OCI-LY1 (cell line): ENCODE measurements at regions not wholly inside any gene's neighbourhood (a gene's known extent, or its start where the extent isn't known, plus 50 kb on each side); places are given as distances from the start of the nearest gene placed in this dataset.
"Not testable (repeated sequence)": the region's sequence is repeated elsewhere in the genome, so short reads cannot be mapped to it uniquely, and the experiment has no call there.

ENCODE experiments used
- H2AFZ ChIP-seq: fragments of 200-600 bp; sonication (generic), shearing (Covaris generic); 2 replicates; pipeline ENCODE4 v1.6.0; 2014; ENCODE audit warnings: antibody characterized with exemption, mild to moderate bottlenecking, low read length
- H3F3A ChIP-seq: fragments of 200-600 bp; sonication (generic), shearing (Covaris generic); 2 replicates; pipeline ENCODE4 v1.6.0; 2014; ENCODE audit warnings: mild to moderate bottlenecking, antibody characterized with exemption, low read length, moderate library complexity; ENCODE audit not compliant: insufficient read depth
- H3K27ac ChIP-seq: fragments of 200-600 bp; sonication (generic); 2 replicates; pipeline ENCODE4 v1.5.1; 2014; ENCODE audit warnings: low read length, mixed run types, mild to moderate bottlenecking, low read depth; ENCODE audit not compliant: poor library complexity, severe bottlenecking
- H3K27me3 ChIP-seq: fragments of 200-600 bp; sonication (generic); 2 replicates; pipeline ENCODE4 v1.6.0; 2014; ENCODE audit warnings: antibody characterized with exemption, mild to moderate bottlenecking, low read length, moderate library complexity; ENCODE audit not compliant: insufficient read depth
- H3K36me3 ChIP-seq: fragments of 200-600 bp; sonication (generic); 2 replicates; pipeline ENCODE4 v1.6.1; 2014; ENCODE audit warnings: mild to moderate bottlenecking, antibody characterized with exemption, low read length, moderate library complexity, mixed read lengths; ENCODE audit not compliant: insufficient read depth
- H3K4me1 ChIP-seq: fragments of 200-600 bp; sonication (generic); 2 replicates; pipeline ENCODE4 v1.5.1; 2014; ENCODE audit warnings: mild to moderate bottlenecking, low read length, moderate library complexity; ENCODE audit not compliant: insufficient read depth, severe bottlenecking
- H3K4me2 ChIP-seq: fragments of 200-600 bp; sonication (generic), shearing (Covaris generic); 2 replicates; pipeline ENCODE4 v1.6.1; 2014; ENCODE audit warnings: low read length
- H3K4me3 ChIP-seq: fragments of 200-600 bp; sonication (generic); 2 replicates; pipeline ENCODE4 v1.5.1; 2014; ENCODE audit warnings: low read length, low read depth, mild to moderate bottlenecking, mixed read lengths; ENCODE audit not compliant: poor library complexity, severe bottlenecking
- H3K79me2 ChIP-seq: fragments of 200-600 bp; shearing (Covaris generic); 2 replicates; pipeline ENCODE4 v1.6.1; 2016; ENCODE audit warnings: mixed run types, low read length, mixed read lengths; ENCODE audit not compliant: insufficient read depth
- H3K9ac ChIP-seq: fragments of 200-600 bp; sonication (generic), shearing (Covaris generic); 2 replicates; pipeline ENCODE4 v1.6.1; 2014; ENCODE audit warnings: mild to moderate bottlenecking, low read length, mixed read lengths
- H3K9me2 ChIP-seq: fragments of 200-600 bp; sonication (generic), shearing (Covaris generic); 2 replicates; pipeline ENCODE4 v1.6.1; 2014; ENCODE audit warnings: low read depth, mild to moderate bottlenecking, low read length, mixed read lengths
- H3K9me3 ChIP-seq: fragments of 200-600 bp; shearing (Covaris generic); 2 replicates; pipeline ENCODE4 v1.6.1; 2014; ENCODE audit warnings: low read length, mixed read lengths
- H4K20me1 ChIP-seq: fragments of 200-600 bp; sonication (generic), shearing (Covaris generic); 2 replicates; pipeline ENCODE4 v1.6.0; 2016; ENCODE audit warnings: mild to moderate bottlenecking, low read length; ENCODE audit not compliant: insufficient read depth
- CTCF ChIP-seq: fragments of 200-600 bp; sonication (generic), shearing (Covaris generic); IDR thresholded peaks from 2 replicates; pipeline ENCODE4 v1.5.1; 2017; ENCODE audit warnings: mild to moderate bottlenecking, antibody characterized with exemption, low read length, moderate library complexity, mixed read lengths
- EZH2 ChIP-seq: fragments of 200-600 bp; sonication (generic), shearing (Covaris generic); IDR thresholded peaks from 2 replicates; pipeline ENCODE4 v1.8.0; 2017; ENCODE audit warnings: borderline replicate concordance, mixed run types, mild to moderate bottlenecking, antibody characterized with exemption, low read length, moderate library complexity, mixed read lengths

GRCh38 chr14:41541333-41541732 lies 65.3 kb upstream of the LRFN5 start:
- no peak overlapping the region for H2AFZ ChIP-seq
- H4K20me1 ChIP-seq = no peaks in the 10 kb centered on the region
- H3K9me3 ChIP-seq = 0 out of 2 replicates have a peak, but pooled peaks cover 2% of the 10 kb centered on the region
- H3K9me2 ChIP-seq = no peaks in the 10 kb centered on the region
- H3K79me2 ChIP-seq = no peaks in the 10 kb centered on the region
- no peak overlapping the region for H3K4me3 ChIP-seq
- H3K4me1 ChIP-seq = no peaks in the 10 kb centered on the region
- no peaks in the 10 kb centered on the region for H3K27me3 ChIP-seq
- no peak overlapping the region for H3K4me2 ChIP-seq
- H3K36me3 ChIP-seq = no peaks in the 10 kb centered on the region
- no peak overlapping the region for H3K27ac ChIP-seq
- TF ChIP-seq CTCF = no peak
- no peak for TF ChIP-seq EZH2
- no peak overlapping the region for H3K9ac ChIP-seq
- no peaks in the 10 kb centered on the region for H3F3A ChIP-seq

GRCh38 chr14:41532255-41532654 lies 74.4 kb upstream of the LRFN5 start:
- H3K79me2 ChIP-seq = no peaks in the 10 kb centered on the region
- no peak overlapping the region for H3K9ac ChIP-seq
- H2AFZ ChIP-seq = no peak overlapping the region
- H3K4me1 ChIP-seq = no peaks in the 10 kb centered on the region
- H3K27me3 ChIP-seq = no peaks in the 10 kb centered on the region
- H3K4me2 ChIP-seq = no peak overlapping the region
- H3K9me2 ChIP-seq = no peaks in the 10 kb centered on the region
- no peaks in the 10 kb centered on the region for H3K36me3 ChIP-seq
- TF ChIP-seq EZH2 (no peak), CTCF (no peak)
- H3F3A ChIP-seq = no peaks in the 10 kb centered on the region
- no peaks in the 10 kb centered on the region for H3K9me3 ChIP-seq
- no peak overlapping the region for H3K4me3 ChIP-seq
- no peaks in the 10 kb centered on the region for H4K20me1 ChIP-seq
- H3K27ac ChIP-seq = no peak overlapping the region

- Histone ChIP-seq H3K4me3 (no peak overlapping the region), H3K4me2 (no peak overlapping the region), H3K36me3 (no peaks in the 10 kb centered on the region), H3F3A (no peaks in the 10 kb centered on the region), H3K27ac (no peak overlapping the region), H3K79me2 (no peaks in the 10 kb centered on the region), H3K9me2 (no peaks in the 10 kb centered on the region), H4K20me1 (no peaks in the 10 kb centered on the region), H3K27me3 (no peaks in the 10 kb centered on the region), H2AFZ (no peak overlapping the region), H3K9ac (no peak overlapping the region), H3K4me1 (no peaks in the 10 kb centered on the region), H3K9me3 (no peaks in the 10 kb centered on the region)
- no peak for TF ChIP-seq CTCF
- TF ChIP-seq EZH2 = no peak
Measured at GRCh38 chr14:41521891-41522290, 84.8 kb upstream of the LRFN5 start.

GRCh38 chr14:41518030-41518429 lies 88.6 kb upstream of the LRFN5 start:
- not testable (repeated sequence) for H4K20me1 ChIP-seq, H3K9ac ChIP-seq, H3K9me2 ChIP-seq

More at GRCh38 chr14:41518030-41518429, 88.6 kb upstream of the LRFN5 start:
- not testable (repeated sequence) for H3K4me1 ChIP-seq, H2AFZ ChIP-seq, H3K27ac ChIP-seq, H3K27me3 ChIP-seq, H3K4me3 ChIP-seq, H3F3A ChIP-seq, H3K4me2 ChIP-seq, H3K9me3 ChIP-seq, H3K79me2 ChIP-seq, H3K36me3 ChIP-seq
